SH-SY5Y (cell line): ENCODE measurements at regions not wholly inside any gene's neighbourhood (a gene's known extent, or its start where the extent isn't known, plus 50 kb on each side); places are given as distances from the start of the nearest gene placed in this dataset.

ENCODE experiments used
- GATA2 ChIP-seq: IDR thresholded peaks from 2 replicates; pipeline ENCODE4 v1.6.1; 2011; ENCODE audit warnings: mild to moderate bottlenecking, low read depth, low read length
- GATA3 ChIP-seq: IDR thresholded peaks from 2 replicates; pipeline ENCODE4 v1.6.1; 2011; ENCODE audit warnings: low read depth, mild to moderate bottlenecking, low read length, moderate library complexity

- TF ChIP-seq GATA2: no peak
These were observed 243.9 kb downstream of the SLC4A3 start for GRCh38 chr2:219871351-219871750.

- TF ChIP-seq GATA3 (no peak), GATA2 (no peak)
These were observed 247.6 kb downstream of the SLC4A3 start for GRCh38 chr2:219875036-219875435.

GRCh38 chr2:219876931-219877330, 249.5 kb downstream of the SLC4A3 start:
- TF ChIP-seq GATA2 (no peak), GATA3 (no peak)

- no peak for TF ChIP-seq GATA2
- no peak for TF ChIP-seq GATA3
These were observed 250.3 kb downstream of the SLC4A3 start for GRCh38 chr2:219877728-219878127.

- TF ChIP-seq GATA3 (no peak), GATA2 (no peak)
These were observed 251.1 kb downstream of the SLC4A3 start for GRCh38 chr2:219878516-219878915.

- TF ChIP-seq GATA3 (no peak), GATA2 (no peak)
These were observed 254.4 kb downstream of the SLC4A3 start for GRCh38 chr2:219881851-219882250.

GRCh38 chr2:219886615-219887014, 259.2 kb downstream of the SLC4A3 start:
- no peak for TF ChIP-seq GATA2

- TF ChIP-seq GATA2: no peak
- no peak for TF ChIP-seq GATA3
These were observed 260.4 kb downstream of the SLC4A3 start for GRCh38 chr2:219887870-219888269.

- TF ChIP-seq GATA2 (no peak), GATA3 (no peak)
These were observed 266.1 kb downstream of the SLC4A3 start for GRCh38 chr2:219893541-219893940.

GRCh38 chr2:219897456-219897855, 270.0 kb downstream of the SLC4A3 start:
- TF ChIP-seq GATA3: no peak
- TF ChIP-seq GATA2: no peak

- TF ChIP-seq GATA2 (no peak), GATA3 (no peak)
These were observed 273.7 kb downstream of the SLC4A3 start for GRCh38 chr2:219901155-219901554.

- TF ChIP-seq GATA2 (no peak), GATA3 (no peak)
These were observed 275.6 kb downstream of the SLC4A3 start for GRCh38 chr2:219902891-219903552.

GRCh38 chr2:219905640-219906039, 278.2 kb downstream of the SLC4A3 start:
- TF ChIP-seq GATA2: no peak
- TF ChIP-seq GATA3: no peak

GRCh38 chr2:219906114-219907010, 278.9 kb downstream of the SLC4A3 start:
- no peak for TF ChIP-seq GATA3
- TF ChIP-seq GATA2: no peak

- TF ChIP-seq GATA2 (no peak), GATA3 (no peak)
These were observed 279.6 kb downstream of the SLC4A3 start for GRCh38 chr2:219907011-219907365.
